IMR-90 (cell line): ENCODE measurements at regions not wholly inside any gene's neighbourhood (a gene's known extent, or its start where the extent isn't known, plus 50 kb on each side); places are given as distances from the start of the nearest gene placed in this dataset.
A peak's percentile ranks its signal among the peaks of the same experiment; 100 is the strongest.

Source experiments
- ATAC-seq: fragments of 200-7000 bp; cut with Tn5 transposase; 2 replicates; pipeline ENCODE4 v1.9.1; 2020; ENCODE audit warnings: low read depth, mild to moderate bottlenecking, moderate library complexity
- BruUV-seq: library from RNA; stranded (reverse); fragments of 400-500 nt; replicated peaks from 2 replicates; lab custom pipeline; 2021; lab: Mats Ljungman, UMichigan
- CTCF ChIA-PET: fragments of 300-600 bp; formaldehyde crosslinking; extraction: SDS; loops from one replicate; lab custom pipeline; 2021; ENCODE audit warnings: antibody characterized with exemption; lab: Yijun Ruan, JAX
- POLR2A ChIA-PET: fragments of 300-600 bp; sonication (Branson Sonifier 250); formaldehyde crosslinking; loops from one replicate; lab custom pipeline; 2022; ENCODE audit warnings: antibody characterized with exemption; ENCODE audit not compliant: unreplicated experiment; lab: Charles Lee
- DNase-seq: peaks from one replicate; pipeline ENCODE4 v3.0.0; 2013
- H2AFZ ChIP-seq: replicated peaks from 2 replicates; pipeline ENCODE3; 2013; ENCODE audit warnings: low read length, mild to moderate bottlenecking; ENCODE audit not compliant: poor library complexity
- H2AK5ac ChIP-seq: 2 replicates; pipeline ENCODE4 v1.6.1; 2013; ENCODE audit warnings: low read depth, low read length, inconsistent platforms
- H2AK9ac ChIP-seq: replicated peaks from 2 replicates; pipeline ENCODE3; 2013; ENCODE audit warnings: mild to moderate bottlenecking, low read depth, low read length, moderate library complexity; ENCODE audit not compliant: poor library complexity
- H2BK120ac ChIP-seq: 2 replicates; pipeline ENCODE4 v1.6.1; 2013; ENCODE audit warnings: low read depth, low read length, inconsistent platforms
- H2BK15ac ChIP-seq: 3 replicates; pipeline ENCODE4 v1.6.1; 2013; ENCODE audit warnings: low read depth, low read length, inconsistent platforms
- H2BK20ac ChIP-seq: 2 replicates; pipeline ENCODE4 v1.6.1; 2013; ENCODE audit warnings: low read depth, mild to moderate bottlenecking, inconsistent platforms, low read length, moderate library complexity
- H2BK5ac ChIP-seq: 2 replicates; pipeline ENCODE4 v1.6.1; 2013; ENCODE audit warnings: mild to moderate bottlenecking, low read depth, low read length, inconsistent platforms; ENCODE audit not compliant: poor library complexity, severe bottlenecking
- H3K14ac ChIP-seq: replicated peaks from 2 replicates; pipeline ENCODE4 v1.6.1; 2013; ENCODE audit warnings: low read depth, low read length, inconsistent platforms
- H3K18ac ChIP-seq: 2 replicates; pipeline ENCODE4 v1.6.1; 2013; ENCODE audit warnings: low read depth, low read length, control low read depth
- H3K23ac ChIP-seq: 2 replicates; pipeline ENCODE4 v1.6.1; 2013; ENCODE audit warnings: low read depth, low read length, inconsistent platforms
- H3K27ac ChIP-seq: 2 replicates; pipeline ENCODE4 v1.5.1; 2013; ENCODE audit warnings: mild to moderate bottlenecking, control low read depth, low read length; ENCODE audit not compliant: insufficient read depth
- H3K27me3 ChIP-seq: 2 replicates; pipeline ENCODE4 v1.6.1; 2013; ENCODE audit warnings: low read length; ENCODE audit not compliant: control insufficient read depth, insufficient read depth
- H3K36me3 ChIP-seq: 2 replicates; pipeline ENCODE4 v1.6.1; 2013; ENCODE audit warnings: low read length, mixed read lengths; ENCODE audit not compliant: control insufficient read depth, insufficient read depth
- H3K4ac ChIP-seq: 2 replicates; pipeline ENCODE4 v1.6.1; 2013; ENCODE audit warnings: low read depth, low read length, inconsistent platforms
- H3K4me1 ChIP-seq: 2 replicates; pipeline ENCODE4 v1.6.1; 2013; ENCODE audit warnings: low read length, mixed read lengths; ENCODE audit not compliant: control insufficient read depth, insufficient read depth
- H3K4me2 ChIP-seq: 2 replicates; pipeline ENCODE4 v1.6.1; 2013; ENCODE audit warnings: low read depth, mild to moderate bottlenecking, control low read depth, low read length, moderate library complexity
- H3K4me3 ChIP-seq: 2 replicates; pipeline ENCODE4 v1.5.1; 2013; ENCODE audit warnings: low read depth, mild to moderate bottlenecking, control low read depth, low read length, moderate library complexity; ENCODE audit not compliant: insufficient read depth
- H3K56ac ChIP-seq: 2 replicates; pipeline ENCODE4 v1.6.1; 2013; ENCODE audit warnings: low read length, inconsistent platforms; ENCODE audit not compliant: insufficient read depth; ENCODE audit errors: extremely low read depth
- H3K79me1 ChIP-seq, 2 experiments: 2 replicates each; pipeline ENCODE4 v1.6.1; 2013; ENCODE audit warnings: low read length in 2 of 2, inconsistent platforms in 1 of 2, low read depth in 1 of 2
- H3K9ac ChIP-seq: 2 replicates; pipeline ENCODE4 v1.6.1; 2013; ENCODE audit warnings: low read depth, low read length, control low read depth
- H3K9me1 ChIP-seq: 2 replicates; pipeline ENCODE4 v1.6.1; 2013; ENCODE audit warnings: low read length, inconsistent platforms; ENCODE audit not compliant: insufficient read depth
- H3K9me3 ChIP-seq: 2 replicates; pipeline ENCODE4 v1.6.1; 2013; ENCODE audit warnings: low read length; ENCODE audit not compliant: control insufficient read depth, insufficient read depth
- H4K20me1 ChIP-seq: 2 replicates; pipeline ENCODE4 v1.6.1; 2013; ENCODE audit warnings: low read length, inconsistent platforms; ENCODE audit not compliant: insufficient read depth
- H4K5ac ChIP-seq: 2 replicates; pipeline ENCODE4 v1.6.1; 2013; ENCODE audit warnings: mild to moderate bottlenecking, low read depth, low read length, control low read depth
- H4K8ac ChIP-seq, 2 experiments: 2 replicates each; pipeline ENCODE4 v1.6.1; 2013; ENCODE audit warnings: low read depth in 2 of 2, low read length in 2 of 2, control low read depth in 1 of 2, inconsistent platforms in 1 of 2
- H4K91ac ChIP-seq: 2 replicates; pipeline ENCODE4 v1.6.1; 2013; ENCODE audit warnings: low read depth, low read length, inconsistent platforms; ENCODE audit not compliant: insufficient read depth
- CTCF ChIP-seq: conservative IDR thresholded peaks from 2 replicates; pipeline ENCODE4 v1.5.1; 2012; ENCODE audit warnings: mild to moderate bottlenecking, low read depth, low read length, improper control_type of control experiment
- MAFK ChIP-seq: IDR thresholded peaks from 2 replicates; pipeline ENCODE4 v1.6.1; 2012; ENCODE audit warnings: low read depth, low read length, improper control_type of control experiment
- WGBS, 2 experiments: methylation state at CpG; one replicate each; pipeline versions ENCODE4 v1.1.5 to v1.1.7; 2013; ENCODE audit warnings: missing lambda C conversion rate in 2 of 2; ENCODE audit not compliant: insufficient read length in 1 of 2; ENCODE audit errors: extremely low coverage in 2 of 2; 5-methylcytosine and 5-hydroxymethylcytosine counted together
- dilution Hi-C: fragments of 300-500 bp; cut with HindIII; formaldehyde crosslinking; loops from one replicate; pipeline ENCODE4 v1.14.3; 2018; ENCODE audit warnings: low sequenced_read_pairs; ENCODE audit not compliant: unreplicated experiment
- in situ Hi-C: fragments of 300-500 bp; cut with MboI; formaldehyde crosslinking; loops from 3 replicates; pipeline ENCODE4 v1.14.3; 2019; ENCODE audit warnings: low sequenced_read_pairs, inconsistent platforms, mixed read lengths
- intact Hi-C: fragments of 100-400 bp; cut with micrococcal nuclease; formaldehyde crosslinking; loops from 2 replicates; pipeline ENCODE4 v1.10.0; 2022

GRCh38 chr2:199543606-199544172, 86.0 kb upstream of the SATB2 start:
- Histone ChIP-seq H3K9ac (no peak overlapping the region), H4K8ac (no peak overlapping the region), H4K91ac (no peak overlapping the region), H4K5ac (no peak overlapping the region), H3K27ac (no peak overlapping the region), H2AK5ac (no peak overlapping the region), H3K56ac (no peak overlapping the region), H3K36me3 (no peaks in the 10 kb centered on the region), H4K20me1 (no peaks in the 10 kb centered on the region), H3K27me3 (no peaks in the 10 kb centered on the region), H3K4me1 (no peaks in the 10 kb centered on the region), H2BK20ac (no peak overlapping the region), H3K9me3 (no peaks in the 10 kb centered on the region), H3K4me3 (no peak overlapping the region), H2BK5ac (no peak overlapping the region), H2BK120ac (no peak overlapping the region), H3K9me1 (no peaks in the 10 kb centered on the region), H3K14ac (no peak overlapping the region), H3K79me1 (no peaks in the 10 kb centered on the region), H3K4ac (no peak overlapping the region), H3K18ac (no peak overlapping the region), H2AK9ac (no peak overlapping the region), H2AFZ (no peak overlapping the region), H3K23ac (no peak overlapping the region), H3K4me2 (no peak overlapping the region), H2BK15ac (no peak overlapping the region)
- no peak for ATAC-seq
- dilution Hi-C loops (no loop called here), in situ Hi-C loops (no loop called here), intact Hi-C loops (no loop called here)
- no peak for DNase-seq
- ChIA-PET CTCF (no interaction called here), POLR2A (no interaction called here)
- WGBS, 2 experiments, result no CpG with 5 or more reads among the region's 4 CpGs
- BruUV-seq, result no TSS peak
- 0 out of 2 replicates have a peak, but pooled peaks have one; percentile 23 for TF ChIP-seq MAFK
- no peak for TF ChIP-seq CTCF
